ENCODE measurements at regions not wholly inside any gene's neighbourhood (a gene's known extent, or its start where the extent isn't known, plus 50 kb on each side); places are given as distances from the start of the nearest gene placed in this dataset.

GRCh38 chr15:70251246-70251990 lies 153.7 kb upstream of the TLE3 start:
- TF ChIP-seq, protein P1, sequence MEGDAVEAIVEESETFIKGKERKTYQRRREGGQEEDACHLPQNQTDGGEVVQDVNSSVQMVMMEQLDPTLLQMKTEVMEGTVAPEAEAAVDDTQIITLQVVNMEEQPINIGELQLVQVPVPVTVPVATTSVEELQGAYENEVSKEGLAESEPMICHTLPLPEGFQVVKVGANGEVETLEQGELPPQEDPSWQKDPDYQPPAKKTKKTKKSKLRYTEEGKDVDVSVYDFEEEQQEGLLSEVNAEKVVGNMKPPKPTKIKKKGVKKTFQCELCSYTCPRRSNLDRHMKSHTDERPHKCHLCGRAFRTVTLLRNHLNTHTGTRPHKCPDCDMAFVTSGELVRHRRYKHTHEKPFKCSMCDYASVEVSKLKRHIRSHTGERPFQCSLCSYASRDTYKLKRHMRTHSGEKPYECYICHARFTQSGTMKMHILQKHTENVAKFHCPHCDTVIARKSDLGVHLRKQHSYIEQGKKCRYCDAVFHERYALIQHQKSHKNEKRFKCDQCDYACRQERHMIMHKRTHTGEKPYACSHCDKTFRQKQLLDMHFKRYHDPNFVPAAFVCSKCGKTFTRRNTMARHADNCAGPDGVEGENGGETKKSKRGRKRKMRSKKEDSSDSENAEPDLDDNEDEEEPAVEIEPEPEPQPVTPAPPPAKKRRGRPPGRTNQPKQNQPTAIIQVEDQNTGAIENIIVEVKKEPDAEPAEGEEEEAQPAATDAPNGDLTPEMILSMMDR (IDR thresholded peaks at IDR 0.05 in 2 of 3, conservative IDR thresholded peaks at IDR 0.05 in 1 of 3; ENCODE audit: control insufficient read depth in 2 of 3, extremely low read depth in 1 of 3, insufficient read depth in 1 of 3, low read depth in 3 of 3, low read length in 3 of 3), result no peak
- TF ChIP-seq EZH2 (IDR thresholded peaks at IDR 0.05; ENCODE audit: borderline replicate concordance, control insufficient read depth, low read depth, low read length) (no peak), BRCA1 (IDR thresholded peaks at IDR 0.05; ENCODE audit: low read depth, low read length) (no peak), FOXK2 (IDR thresholded peaks at IDR 0.05) (no peak), RAD51 (IDR thresholded peaks at IDR 0.05) (no peak), MAX (IDR thresholded peaks at IDR 0.05; ENCODE audit: low read depth, low read length) (no peak), BMI1 (IDR thresholded peaks at IDR 0.05; ENCODE audit: borderline replicate concordance) (no peak), ATF7 (IDR thresholded peaks at IDR 0.05; ENCODE audit: low read depth) (no peak), ESRRA (IDR thresholded peaks at IDR 0.05; ENCODE audit: low read length) (no peak), JUND (IDR thresholded peaks at IDR 0.05; ENCODE audit: low read depth, low read length) (no peak), SMAD1 (IDR thresholded peaks at IDR 0.05; ENCODE audit: low read depth, partially characterized antibody) (no peak), YBX1 (IDR thresholded peaks at IDR 0.05) (no peak), TCF12 (IDR thresholded peaks at IDR 0.05; ENCODE audit: low read depth, low read length) (no peak)
- TF ChIP-seq, protein P2, sequence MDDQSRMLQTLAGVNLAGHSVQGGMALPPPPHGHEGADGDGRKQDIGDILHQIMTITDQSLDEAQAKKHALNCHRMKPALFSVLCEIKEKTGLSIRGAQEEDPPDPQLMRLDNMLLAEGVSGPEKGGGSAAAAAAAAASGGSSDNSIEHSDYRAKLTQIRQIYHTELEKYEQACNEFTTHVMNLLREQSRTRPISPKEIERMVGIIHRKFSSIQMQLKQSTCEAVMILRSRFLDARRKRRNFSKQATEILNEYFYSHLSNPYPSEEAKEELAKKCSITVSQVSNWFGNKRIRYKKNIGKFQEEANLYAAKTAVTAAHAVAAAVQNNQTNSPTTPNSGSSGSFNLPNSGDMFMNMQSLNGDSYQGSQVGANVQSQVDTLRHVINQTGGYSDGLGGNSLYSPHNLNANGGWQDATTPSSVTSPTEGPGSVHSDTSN (IDR thresholded peaks at IDR 0.05; ENCODE audit: insufficient replicate concordance, low read depth, low read length), result no peak
